Brain microvascular endothelial cell (primary cell): ENCODE measurements at regions not wholly inside any gene's neighbourhood (a gene's known extent, or its start where the extent isn't known, plus 50 kb on each side); places are given as distances from the start of the nearest gene placed in this dataset.

ENCODE experiments used
- DNase-seq: peaks from one replicate; pipeline ENCODE4 v3.0.0-alpha.2; 2020
- H3K27ac ChIP-seq: fragments of 250-450 bp; sonication (Bioruptor Pico); 2 replicates; pipeline ENCODE4 v1.5.1; 2020; ENCODE audit warnings: mild to moderate bottlenecking, moderate library complexity
- H3K27me3 ChIP-seq: fragments of 250-450 bp; sonication (Bioruptor Pico); replicated peaks from 2 replicates; pipeline ENCODE4 v1.5.1; 2020; ENCODE audit warnings: mild to moderate bottlenecking
- H3K36me3 ChIP-seq: fragments of 250-450 bp; sonication (Bioruptor Pico); replicated peaks from 2 replicates; pipeline ENCODE4 v1.5.1; 2020; ENCODE audit warnings: mild to moderate bottlenecking
- H3K4me3 ChIP-seq: 2 replicates; pipeline ENCODE4 v1.5.1; 2011; ENCODE audit warnings: low read depth, mild to moderate bottlenecking, control low read depth, low read length, moderate library complexity
- in situ Hi-C: cut with HindIII; loops from 2 replicates; pipeline ENCODE4 v1.10.0; 2017; ENCODE audit warnings: low sequenced_read_pairs, low pct_ligation_motif_present
- TF ChIP-seq, protein P1 (sequence below): IDR thresholded peaks from 2 replicates; pipeline ENCODE4 v1.5.1; 2011; ENCODE audit warnings: low read depth, mild to moderate bottlenecking, moderate library complexity, low read length, control low read depth, inconsistent platforms; ENCODE audit errors: missing control alignments

GRCh38 chr9:126218359-126219125 is 108.1 kb upstream of the MVB12B start:
- in situ Hi-C loops, result no loop called here
- DNase-seq, result no peak
- Histone ChIP-seq H3K4me3 (no peak overlapping the region), H3K27me3 (peaks cover 23% of the 10 kb centered on the region), H3K27ac (no peak overlapping the region), H3K36me3 (no peaks in the 10 kb centered on the region)
- TF ChIP-seq, protein P1, sequence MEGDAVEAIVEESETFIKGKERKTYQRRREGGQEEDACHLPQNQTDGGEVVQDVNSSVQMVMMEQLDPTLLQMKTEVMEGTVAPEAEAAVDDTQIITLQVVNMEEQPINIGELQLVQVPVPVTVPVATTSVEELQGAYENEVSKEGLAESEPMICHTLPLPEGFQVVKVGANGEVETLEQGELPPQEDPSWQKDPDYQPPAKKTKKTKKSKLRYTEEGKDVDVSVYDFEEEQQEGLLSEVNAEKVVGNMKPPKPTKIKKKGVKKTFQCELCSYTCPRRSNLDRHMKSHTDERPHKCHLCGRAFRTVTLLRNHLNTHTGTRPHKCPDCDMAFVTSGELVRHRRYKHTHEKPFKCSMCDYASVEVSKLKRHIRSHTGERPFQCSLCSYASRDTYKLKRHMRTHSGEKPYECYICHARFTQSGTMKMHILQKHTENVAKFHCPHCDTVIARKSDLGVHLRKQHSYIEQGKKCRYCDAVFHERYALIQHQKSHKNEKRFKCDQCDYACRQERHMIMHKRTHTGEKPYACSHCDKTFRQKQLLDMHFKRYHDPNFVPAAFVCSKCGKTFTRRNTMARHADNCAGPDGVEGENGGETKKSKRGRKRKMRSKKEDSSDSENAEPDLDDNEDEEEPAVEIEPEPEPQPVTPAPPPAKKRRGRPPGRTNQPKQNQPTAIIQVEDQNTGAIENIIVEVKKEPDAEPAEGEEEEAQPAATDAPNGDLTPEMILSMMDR, result no peak

DNA sequence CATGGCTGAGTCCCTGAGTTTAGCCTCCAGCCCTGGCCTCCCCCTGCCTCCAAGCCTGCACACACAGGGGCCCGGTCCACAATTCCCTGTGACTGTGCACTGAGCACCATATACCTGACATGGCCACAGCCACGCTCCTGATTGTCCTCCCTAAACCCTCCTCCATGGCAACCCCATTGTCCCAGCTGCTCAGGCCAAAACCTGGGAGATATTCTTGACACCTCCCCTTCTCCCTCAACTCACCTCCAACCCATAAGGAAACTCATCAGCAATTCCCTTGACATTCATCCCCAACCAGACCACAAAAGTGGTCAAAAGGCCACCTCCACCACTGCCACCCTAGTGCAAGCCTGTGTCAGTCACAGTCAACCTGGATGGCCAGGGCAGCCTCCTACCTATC is 107.5 kb upstream of the MVB12B start:
- TF ChIP-seq, protein P1, result no peak
- in situ Hi-C loops, result no loop called here
- DNase-seq, result no peak
- Histone ChIP-seq H3K27me3 (peaks cover 27% of the 10 kb centered on the region), H3K27ac (no peak overlapping the region), H3K4me3 (no peak overlapping the region), H3K36me3 (no peaks in the 10 kb centered on the region)

GRCh38 chr9:126219648-126220063 is 107.0 kb upstream of the MVB12B start:
- H3K27me3 ChIP-seq, result peaks cover 28% of the 10 kb centered on the region
- no peaks in the 10 kb centered on the region for H3K36me3 ChIP-seq
- no peak overlapping the region for H3K27ac ChIP-seq
- DNase-seq, result no peak
- TF ChIP-seq, protein P1, result no peak
- no peak overlapping the region for H3K4me3 ChIP-seq
- in situ Hi-C loops, result no loop called here

DNA sequence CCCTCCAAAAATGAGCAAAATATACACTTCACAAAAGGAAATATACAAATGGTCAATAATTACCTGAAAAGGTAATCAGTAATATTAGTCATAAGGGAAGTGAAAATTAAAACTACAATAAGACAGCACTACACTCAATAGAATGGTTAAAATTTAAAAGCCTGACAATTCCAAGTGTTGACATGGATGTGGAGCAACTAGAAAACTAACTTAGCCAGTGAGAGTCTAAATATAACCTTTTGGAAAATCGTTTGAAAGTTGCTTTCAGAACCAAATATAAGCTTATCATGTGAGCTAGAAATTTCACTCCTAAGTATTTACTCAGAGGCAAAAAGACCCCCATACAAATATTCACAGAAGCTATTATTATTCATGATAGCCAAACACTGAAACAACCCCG is 105.1 kb upstream of the MVB12B start:
- in situ Hi-C loops, result no loop called here
- TF ChIP-seq, protein P1, result no peak

GRCh38 chr9:126222363-126222834 is 104.2 kb upstream of the MVB12B start:
- in situ Hi-C loops, result no loop called here
- H3K36me3 ChIP-seq, result no peaks in the 10 kb centered on the region
- TF ChIP-seq, protein P1, result no peak
- H3K4me3 ChIP-seq, result no peak overlapping the region
- H3K27me3 ChIP-seq, result peaks cover 28% of the 10 kb centered on the region
- no peak overlapping the region for H3K27ac ChIP-seq
- no peak for DNase-seq

More for the DNA sequence above, 105.1 kb upstream of the MVB12B start:
- Histone ChIP-seq H3K27me3 (peaks cover 28% of the 10 kb centered on the region), H3K27ac (no peak overlapping the region), H3K36me3 (no peaks in the 10 kb centered on the region), H3K4me3 (no peak overlapping the region)
- DNase-seq, result no peak
